Activated B cell treated with CpG ODN at 0.5 μM for 24 hours (primary cell): ENCODE measurements at regions not wholly inside any gene's neighbourhood (a gene's known extent, or its start where the extent isn't known, plus 50 kb on each side); places are given as distances from the start of the nearest gene placed in this dataset.
"Not testable (repeated sequence)": the region's sequence is repeated elsewhere in the genome, so short reads cannot be mapped to it uniquely, and the experiment has no call there.

Experiments
- ATAC-seq: fragments of 200-7000 bp; cut with Tn5 transposase; one replicate; pipeline ENCODE4 v1.10.0; 2021; ENCODE audit warnings: low read depth, mild to moderate bottlenecking, moderate library complexity
- CTCF ChIA-PET: fragments of 350-600 bp; sonication (Branson Sonifier 250); formaldehyde crosslinking; loops from one replicate; lab custom pipeline; 2021; ENCODE audit warnings: antibody characterized with exemption; lab: Charles Lee
- POLR2A ChIA-PET: fragments of 350-600 bp; sonication (Branson Sonifier 250); formaldehyde crosslinking; loops from one replicate; lab custom pipeline; 2021; ENCODE audit warnings: antibody characterized with exemption; lab: Charles Lee
- DNase-seq: peaks from one replicate; pipeline ENCODE4 v3.0.0; 2022
- H3K27ac Mint-ChIP-seq: one replicate; pipeline ENCODE4 v1.8.0; 2020; ENCODE audit warnings: mixed read lengths
- H3K27me3 Mint-ChIP-seq: one replicate; pipeline ENCODE4 v1.8.0; 2021; ENCODE audit warnings: mixed read lengths
- H3K36me3 Mint-ChIP-seq: one replicate; pipeline ENCODE4 v1.8.0; 2021; ENCODE audit warnings: low read depth, mixed read lengths
- H3K4me1 Mint-ChIP-seq: one replicate; pipeline ENCODE4 v1.8.0; 2021; ENCODE audit warnings: mixed read lengths
- H3K4me3 Mint-ChIP-seq: one replicate; pipeline ENCODE4 v1.8.0; 2020; ENCODE audit warnings: mild to moderate bottlenecking, mixed read lengths
- H3K9me3 Mint-ChIP-seq: one replicate; pipeline ENCODE4 v1.8.0; 2020; ENCODE audit warnings: mixed read lengths
- intact Hi-C: fragments of 100-400 bp; cut with micrococcal nuclease; formaldehyde crosslinking; loops from one replicate; pipeline ENCODE4 v1.15.1; 2024
- TF ChIP-seq, protein P1 (sequence below): fragments of 200-600 bp; IDR thresholded peaks from one replicate; pipeline ENCODE4 v1.8.0; 2022; ENCODE audit warnings: antibody characterized with exemption, mild to moderate bottlenecking

- no peak for ATAC-seq
- TF ChIP-seq, protein P1, sequence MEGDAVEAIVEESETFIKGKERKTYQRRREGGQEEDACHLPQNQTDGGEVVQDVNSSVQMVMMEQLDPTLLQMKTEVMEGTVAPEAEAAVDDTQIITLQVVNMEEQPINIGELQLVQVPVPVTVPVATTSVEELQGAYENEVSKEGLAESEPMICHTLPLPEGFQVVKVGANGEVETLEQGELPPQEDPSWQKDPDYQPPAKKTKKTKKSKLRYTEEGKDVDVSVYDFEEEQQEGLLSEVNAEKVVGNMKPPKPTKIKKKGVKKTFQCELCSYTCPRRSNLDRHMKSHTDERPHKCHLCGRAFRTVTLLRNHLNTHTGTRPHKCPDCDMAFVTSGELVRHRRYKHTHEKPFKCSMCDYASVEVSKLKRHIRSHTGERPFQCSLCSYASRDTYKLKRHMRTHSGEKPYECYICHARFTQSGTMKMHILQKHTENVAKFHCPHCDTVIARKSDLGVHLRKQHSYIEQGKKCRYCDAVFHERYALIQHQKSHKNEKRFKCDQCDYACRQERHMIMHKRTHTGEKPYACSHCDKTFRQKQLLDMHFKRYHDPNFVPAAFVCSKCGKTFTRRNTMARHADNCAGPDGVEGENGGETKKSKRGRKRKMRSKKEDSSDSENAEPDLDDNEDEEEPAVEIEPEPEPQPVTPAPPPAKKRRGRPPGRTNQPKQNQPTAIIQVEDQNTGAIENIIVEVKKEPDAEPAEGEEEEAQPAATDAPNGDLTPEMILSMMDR: no peak
- POLR2A ChIA-PET: no interaction called here
- intact Hi-C loops: no loop called here
- DNase-seq: no peak
- Mint-ChIP-seq H3K9me3 (no peaks in the 10 kb centered on the region), H3K4me3 (no peak overlapping the region), H3K27ac (no peak overlapping the region), H3K27me3 (no peaks in the 10 kb centered on the region), H3K4me1 (peaks cover 3% of the 10 kb centered on the region), H3K36me3 (no peaks in the 10 kb centered on the region)
- CTCF ChIA-PET: interaction anchor here (0.9 kb wide), 1 partner anchor 13 kb away, joined by 3 read pairs; no protein-coding TSS in a partner anchor
These were observed 64.2 kb upstream of the SELENOP start for GRCh38 chr5:42875785-42876374.

GRCh38 chr5:42875211-42875610, 63.5 kb upstream of the SELENOP start:
- Mint-ChIP-seq H3K27ac (no peak overlapping the region), H3K27me3 (peaks cover 5% of the 10 kb centered on the region), H3K9me3 (no peaks in the 10 kb centered on the region), H3K4me1 (peaks cover 3% of the 10 kb centered on the region), H3K36me3 (no peaks in the 10 kb centered on the region), H3K4me3 (no peak overlapping the region)
- ATAC-seq: no peak
- no peak for DNase-seq
- POLR2A ChIA-PET: no interaction called here
- CTCF ChIA-PET: no interaction called here
- TF ChIP-seq, protein P1: no peak
- intact Hi-C loops: no loop called here

DNA sequence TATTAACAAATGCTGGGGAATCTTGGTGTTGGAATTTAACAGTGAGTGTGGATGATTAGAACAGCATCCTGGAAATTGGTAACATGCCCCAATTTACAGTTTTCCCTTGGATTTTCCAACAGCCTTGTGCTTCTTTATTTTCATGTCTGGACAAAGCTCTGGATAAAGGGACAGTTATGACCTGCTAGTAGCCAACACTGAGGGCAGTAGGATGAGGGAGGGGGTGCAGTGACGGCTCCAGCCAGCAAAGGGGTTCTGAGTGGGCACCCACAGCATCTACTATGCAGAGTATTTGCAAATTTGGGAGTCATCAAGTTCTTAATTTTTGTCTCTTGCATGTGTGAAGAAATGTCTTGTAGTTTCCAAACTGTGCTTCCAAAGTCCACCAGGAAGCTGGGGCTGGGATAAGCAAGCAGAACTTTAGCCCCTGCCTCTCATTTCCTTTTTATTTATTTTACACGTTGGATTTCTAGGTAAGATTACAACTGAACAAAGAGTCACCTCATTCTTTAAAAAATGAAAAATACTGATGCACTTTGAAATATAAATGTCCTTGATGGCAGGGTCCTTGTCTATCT, 63.0 kb upstream of the SELENOP start:
- CTCF ChIA-PET: no interaction called here

DNA sequence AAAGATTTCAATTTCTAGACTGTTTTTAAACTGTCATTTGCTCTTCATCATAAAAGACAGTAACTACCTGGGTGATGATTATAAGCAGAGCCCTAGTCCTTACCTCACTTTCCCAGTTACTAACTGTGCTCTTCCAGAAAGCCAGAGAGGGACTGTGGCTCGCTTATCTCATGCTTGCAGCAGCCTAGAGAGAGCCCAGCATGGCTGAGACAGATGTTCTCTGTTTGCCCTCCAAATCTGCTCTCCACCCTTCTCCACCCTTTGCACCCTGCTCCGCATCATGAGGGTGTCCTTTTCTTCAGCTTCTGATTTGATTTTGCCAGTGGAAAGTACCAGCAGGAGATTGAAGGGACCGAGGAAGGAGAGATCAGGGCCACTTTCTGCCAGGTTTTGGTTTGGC, 61.2 kb upstream of the SELENOP start:
- Mint-ChIP-seq H3K4me1 (peaks cover 3% of the 10 kb centered on the region), H3K9me3 (peaks cover 8% of the 10 kb centered on the region), H3K36me3 (no peaks in the 10 kb centered on the region), H3K4me3 (no peak overlapping the region), H3K27me3 (peaks cover 5% of the 10 kb centered on the region), H3K27ac (no peak overlapping the region)
- ATAC-seq: no peak
- TF ChIP-seq, protein P1: no peak
- POLR2A ChIA-PET: no interaction called here
- CTCF ChIA-PET: no interaction called here
- intact Hi-C loops: no loop called here
- no peak for DNase-seq

More for the DNA sequence above, 63.0 kb upstream of the SELENOP start:
- H3K4me3 Mint-ChIP-seq: no peak overlapping the region
- no peak for ATAC-seq
- no peak overlapping the region for H3K27ac Mint-ChIP-seq
- TF ChIP-seq, protein P1: no peak
- POLR2A ChIA-PET: no interaction called here
- peaks cover 5% of the 10 kb centered on the region for H3K27me3 Mint-ChIP-seq
- H3K9me3 Mint-ChIP-seq: peaks cover 2% of the 10 kb centered on the region
- no peaks in the 10 kb centered on the region for H3K36me3 Mint-ChIP-seq
- intact Hi-C loops: no loop called here
- H3K4me1 Mint-ChIP-seq: peaks cover 3% of the 10 kb centered on the region
- no peak for DNase-seq

DNA sequence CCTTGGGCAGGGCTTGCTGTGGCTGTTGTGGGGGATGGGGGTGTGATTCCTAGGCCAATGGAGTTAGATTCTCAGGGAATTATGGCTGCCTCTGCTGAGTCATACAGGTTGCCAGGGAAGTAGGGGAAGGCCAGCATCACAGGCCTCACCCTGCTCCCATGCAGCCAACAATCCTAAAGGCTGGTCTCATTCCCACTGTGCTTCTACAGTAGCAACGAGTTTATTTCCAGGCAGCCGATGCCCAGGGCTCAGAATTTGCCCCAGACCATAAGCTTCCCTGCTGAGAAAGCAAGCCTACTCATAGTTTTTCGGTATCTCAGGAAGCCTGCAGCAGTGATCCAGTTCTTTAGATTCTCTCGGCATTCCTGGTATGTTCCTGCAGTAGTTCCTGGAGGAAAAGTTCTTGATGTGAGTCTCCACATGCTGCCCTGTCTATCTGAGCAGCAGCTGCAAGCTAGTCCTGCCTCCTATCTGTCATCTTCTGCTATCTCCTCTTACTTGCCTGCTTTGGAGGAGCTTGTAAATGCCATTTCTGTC, 59.3 kb upstream of the SELENOP start:
- ATAC-seq (no peak), DNase-seq (no peak)
- Mint-ChIP-seq H3K4me3 (no peak overlapping the region), H3K36me3 (no peaks in the 10 kb centered on the region), H3K27me3 (peaks cover 6% of the 10 kb centered on the region), H3K4me1 (no peaks in the 10 kb centered on the region), H3K9me3 (peaks cover 10% of the 10 kb centered on the region), H3K27ac (no peak overlapping the region)
- CTCF ChIA-PET: no interaction called here
- TF ChIP-seq, protein P1: no peak
- POLR2A ChIA-PET: no interaction called here
- intact Hi-C loops: no loop called here

DNA sequence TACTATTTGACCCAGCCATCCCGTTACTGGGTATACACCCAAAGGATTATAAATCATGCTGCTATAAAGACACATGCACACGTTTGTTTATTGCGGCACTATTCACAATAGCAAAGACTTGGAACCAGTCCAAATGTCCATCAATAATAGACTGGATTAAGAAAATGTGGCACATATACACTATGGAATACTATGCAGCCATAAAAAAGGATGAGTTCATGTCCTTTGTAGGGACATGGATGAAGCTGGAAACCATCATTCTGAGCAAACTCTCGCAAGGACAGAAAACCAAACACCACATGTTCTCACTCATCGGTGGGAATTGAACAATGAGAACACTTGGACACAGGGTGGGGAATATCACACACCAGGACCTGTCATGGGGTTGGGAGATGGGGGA, 56.7 kb upstream of the SELENOP start:
- H3K4me1 Mint-ChIP-seq, intact Hi-C loops, POLR2A ChIA-PET, ATAC-seq, H3K27ac Mint-ChIP-seq, DNase-seq, CTCF ChIA-PET, H3K36me3 Mint-ChIP-seq, H3K4me3 Mint-ChIP-seq: not testable (repeated sequence)
- peaks cover 21% of the 10 kb centered on the region for H3K27me3 Mint-ChIP-seq
- peaks cover 13% of the 10 kb centered on the region for H3K9me3 Mint-ChIP-seq

DNA sequence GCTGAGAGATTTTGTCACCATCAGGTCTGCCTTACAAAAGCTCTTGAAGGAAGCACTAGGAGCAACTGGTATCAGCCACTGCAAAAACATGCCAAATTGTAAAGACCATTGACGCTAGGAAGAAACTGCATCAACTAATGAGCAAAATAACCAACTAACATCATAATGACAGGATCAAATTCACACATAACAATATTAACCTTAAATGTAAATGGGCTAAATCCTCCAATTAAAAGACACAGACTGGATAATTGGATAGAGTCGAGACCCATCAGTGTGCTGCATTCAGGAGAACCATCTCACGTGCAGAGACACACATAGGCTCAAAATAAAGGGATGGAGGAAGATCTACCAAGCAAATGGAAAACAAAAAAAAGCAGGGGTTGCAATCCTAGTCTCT, 53.1 kb upstream of the SELENOP start:
- intact Hi-C loops, H3K36me3 Mint-ChIP-seq, POLR2A ChIA-PET, H3K4me3 Mint-ChIP-seq, DNase-seq, CTCF ChIA-PET, H3K27ac Mint-ChIP-seq, ATAC-seq, H3K4me1 Mint-ChIP-seq: not testable (repeated sequence)
- Mint-ChIP-seq H3K27me3 (peaks cover 34% of the 10 kb centered on the region), H3K9me3 (peaks cover 11% of the 10 kb centered on the region)
